Fibroblast of lung (primary cell): ENCODE measurements at regions not wholly inside any gene's neighbourhood (a gene's known extent, or its start where the extent isn't known, plus 50 kb on each side); places are given as distances from the start of the nearest gene placed in this dataset.

Source experiments
- DNase-seq, 2 donors: peaks; one replicate each; pipeline versions ENCODE4 v3.0.0 to v3.0.0-alpha.2; 2010; ENCODE audit warnings: low read depth in 2 of 2
- H2AFZ ChIP-seq: 2 replicates; pipeline ENCODE4 v1.5.1; 2012; ENCODE audit warnings: low read length, control low read depth, inconsistent platforms
- H3K27ac ChIP-seq: 2 replicates; pipeline ENCODE4 v1.5.1; 2011; ENCODE audit warnings: low read length, control low read depth; ENCODE audit not compliant: insufficient read depth
- H3K27me3 ChIP-seq: 2 replicates; pipeline ENCODE4 v1.5.1; 2011; ENCODE audit warnings: mild to moderate bottlenecking, low read length; ENCODE audit not compliant: control insufficient read depth, insufficient read depth
- H3K36me3 ChIP-seq: 2 replicates; pipeline ENCODE4 v1.5.1; 2011; ENCODE audit warnings: low read length; ENCODE audit not compliant: control insufficient read depth, insufficient read depth
- H3K4me1 ChIP-seq: 2 replicates; pipeline ENCODE4 v1.5.1; 2011; ENCODE audit warnings: low read length; ENCODE audit not compliant: control insufficient read depth, insufficient read depth; ENCODE audit errors: extremely low read depth
- H3K4me2 ChIP-seq: 2 replicates; pipeline ENCODE4 v1.5.1; 2011; ENCODE audit warnings: low read length, control low read depth; ENCODE audit not compliant: insufficient read depth; ENCODE audit errors: extremely low read depth
- H3K4me3 ChIP-seq, 4 experiments: fragments of 200-600 bp in 1 of 4; sonication (generic) in 1 of 4; replicated peaks in 1 of 4; 2 replicates each; pipeline ENCODE4 v1.5.1; 2011 to 2016; ENCODE audit warnings: low read length in 4 of 4, low read depth in 3 of 4, mild to moderate bottlenecking in 3 of 4, control low read depth in 2 of 4, inconsistent platforms in 1 of 4, mixed read lengths in 1 of 4; ENCODE audit not compliant: insufficient read depth in 1 of 4; ENCODE audit errors: control extremely low read depth in 1 of 4
- H3K79me2 ChIP-seq: 2 replicates; pipeline ENCODE4 v1.5.1; 2012; ENCODE audit warnings: mild to moderate bottlenecking, low read length, inconsistent platforms; ENCODE audit not compliant: control insufficient read depth, insufficient read depth
- H3K9ac ChIP-seq: 2 replicates; pipeline ENCODE4 v1.5.1; 2011; ENCODE audit warnings: mild to moderate bottlenecking, low read length, control low read depth; ENCODE audit not compliant: insufficient read depth
- H3K9me3 ChIP-seq: 2 replicates; pipeline ENCODE4 v1.5.1; 2012; ENCODE audit warnings: low read depth, low read length; ENCODE audit not compliant: control insufficient read depth, insufficient read depth
- H4K20me1 ChIP-seq: 2 replicates; pipeline ENCODE4 v1.5.1; 2011; ENCODE audit warnings: low read length; ENCODE audit not compliant: control insufficient read depth, insufficient read depth; ENCODE audit errors: extremely low read depth
- EZH2 ChIP-seq: IDR thresholded peaks from 2 replicates; pipeline ENCODE4 v1.5.1; 2012; ENCODE audit warnings: low read length, control low read depth, mild to moderate bottlenecking; ENCODE audit errors: missing control alignments
- TF ChIP-seq, protein P1 (sequence below), 2 donors: IDR thresholded peaks in 1 of 2; conservative IDR thresholded peaks in 1 of 2; 1 replicate in 1 of 2; 2 replicates in 1 of 2; pipeline ENCODE4 v1.5.1; 2011 to 2012; ENCODE audit warnings: low read length in 2 of 2, control low read depth in 1 of 2, inconsistent platforms in 1 of 2, low read depth in 1 of 2, mild to moderate bottlenecking in 1 of 2

DNA sequence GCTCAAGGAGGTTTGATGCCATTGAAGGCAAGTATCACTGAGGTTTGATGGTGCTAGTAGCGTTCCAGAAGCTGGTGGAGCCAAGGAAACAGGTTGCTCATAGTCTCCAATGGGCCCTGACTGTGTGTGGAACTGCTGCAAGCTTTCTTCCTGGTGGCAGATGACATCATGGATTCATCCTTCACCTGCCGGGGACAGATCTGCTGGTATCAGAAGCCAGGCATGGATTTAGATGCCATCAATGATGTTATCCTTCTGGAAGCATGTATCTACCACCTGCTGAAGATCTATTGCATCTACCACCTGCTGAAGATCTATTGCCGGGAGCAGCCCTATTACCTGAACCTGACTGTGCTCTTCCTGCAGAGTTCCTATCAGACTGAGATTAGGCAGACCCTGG lies 734.4 kb downstream of the PLA2G4A start:
- H4K20me1 ChIP-seq = no peaks in the 10 kb centered on the region
- H3K27ac ChIP-seq = no peak overlapping the region
- no peaks in the 10 kb centered on the region for H3K27me3 ChIP-seq
- TF ChIP-seq EZH2 = no peak
- TF ChIP-seq, protein P1, sequence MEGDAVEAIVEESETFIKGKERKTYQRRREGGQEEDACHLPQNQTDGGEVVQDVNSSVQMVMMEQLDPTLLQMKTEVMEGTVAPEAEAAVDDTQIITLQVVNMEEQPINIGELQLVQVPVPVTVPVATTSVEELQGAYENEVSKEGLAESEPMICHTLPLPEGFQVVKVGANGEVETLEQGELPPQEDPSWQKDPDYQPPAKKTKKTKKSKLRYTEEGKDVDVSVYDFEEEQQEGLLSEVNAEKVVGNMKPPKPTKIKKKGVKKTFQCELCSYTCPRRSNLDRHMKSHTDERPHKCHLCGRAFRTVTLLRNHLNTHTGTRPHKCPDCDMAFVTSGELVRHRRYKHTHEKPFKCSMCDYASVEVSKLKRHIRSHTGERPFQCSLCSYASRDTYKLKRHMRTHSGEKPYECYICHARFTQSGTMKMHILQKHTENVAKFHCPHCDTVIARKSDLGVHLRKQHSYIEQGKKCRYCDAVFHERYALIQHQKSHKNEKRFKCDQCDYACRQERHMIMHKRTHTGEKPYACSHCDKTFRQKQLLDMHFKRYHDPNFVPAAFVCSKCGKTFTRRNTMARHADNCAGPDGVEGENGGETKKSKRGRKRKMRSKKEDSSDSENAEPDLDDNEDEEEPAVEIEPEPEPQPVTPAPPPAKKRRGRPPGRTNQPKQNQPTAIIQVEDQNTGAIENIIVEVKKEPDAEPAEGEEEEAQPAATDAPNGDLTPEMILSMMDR (conservative IDR thresholded peaks at IDR 0.05 in 1 of 2, IDR thresholded peaks at IDR 0.05 in 1 of 2; ENCODE audit: low read depth in 1 of 2, low read length in 2 of 2) = no peak
- H3K4me2 ChIP-seq = no peak overlapping the region
- DNase-seq = no peak
- H2AFZ ChIP-seq = no peak overlapping the region
- no peak overlapping the region for H3K9ac ChIP-seq
- no peak overlapping the region for H3K4me3 ChIP-seq
- no peaks in the 10 kb centered on the region for H3K36me3 ChIP-seq
- H3K9me3 ChIP-seq = no peaks in the 10 kb centered on the region
- H3K4me1 ChIP-seq = no peaks in the 10 kb centered on the region
- H3K79me2 ChIP-seq = no peaks in the 10 kb centered on the region

DNA sequence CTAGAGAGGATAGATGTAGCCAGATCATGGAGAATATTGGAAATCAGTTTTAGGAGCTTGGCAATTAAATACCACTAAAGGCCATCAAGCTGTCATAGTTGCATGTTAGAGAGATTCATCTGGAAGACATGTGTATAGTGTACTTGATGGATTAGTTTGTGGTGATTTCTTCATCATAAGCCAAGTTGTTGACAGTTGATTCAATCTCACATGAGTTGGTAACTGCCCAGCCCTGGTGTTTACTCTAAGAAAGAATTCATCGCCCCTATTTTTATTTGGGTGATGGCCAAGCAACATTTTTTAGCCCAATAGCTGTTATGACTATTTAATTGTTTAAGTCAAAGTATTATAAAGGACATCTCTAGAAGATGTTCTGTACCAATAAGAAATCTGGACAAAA lies 737.6 kb downstream of the PLA2G4A start:
- no peaks in the 10 kb centered on the region for H3K27me3 ChIP-seq
- no peaks in the 10 kb centered on the region for H4K20me1 ChIP-seq
- no peak for TF ChIP-seq EZH2
- TF ChIP-seq, protein P1 (conservative IDR thresholded peaks at IDR 0.05 in 1 of 2, IDR thresholded peaks at IDR 0.05 in 1 of 2; ENCODE audit: low read depth in 1 of 2, low read length in 2 of 2) = no peak
- no peak overlapping the region for H3K9ac ChIP-seq
- no peaks in the 10 kb centered on the region for H3K9me3 ChIP-seq
- peak in 1 of 2 donors; percentile 12 for DNase-seq
- H3K36me3 ChIP-seq = no peaks in the 10 kb centered on the region
- no peak overlapping the region for H3K4me2 ChIP-seq
- no peaks in the 10 kb centered on the region for H3K79me2 ChIP-seq
- no peak overlapping the region for H2AFZ ChIP-seq
- no peak overlapping the region for H3K27ac ChIP-seq
- H3K4me3 ChIP-seq = no peak overlapping the region
- H3K4me1 ChIP-seq = no peaks in the 10 kb centered on the region

DNA sequence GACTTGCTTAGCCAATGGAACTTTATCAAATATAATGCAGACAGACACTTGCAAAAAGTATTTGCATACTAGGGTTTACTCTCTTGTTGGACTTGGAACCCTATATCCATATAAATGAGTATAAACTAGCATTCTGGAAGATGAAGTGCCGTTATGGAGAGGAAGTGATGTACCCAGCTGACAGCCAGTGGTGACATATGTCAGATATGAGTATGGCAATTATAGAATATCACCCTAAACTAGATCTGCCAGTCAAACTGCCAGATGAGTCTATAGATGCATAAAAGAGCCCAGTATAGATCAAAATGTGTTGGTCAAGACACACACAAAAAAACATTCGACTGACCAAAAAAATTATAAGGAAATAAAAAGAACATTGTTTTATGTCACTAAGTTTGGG lies 739.3 kb downstream of the PLA2G4A start:
- no peak overlapping the region for H3K9ac ChIP-seq
- H3K9me3 ChIP-seq = no peaks in the 10 kb centered on the region
- H3K4me1 ChIP-seq = no peaks in the 10 kb centered on the region
- no peaks in the 10 kb centered on the region for H3K36me3 ChIP-seq
- no peak overlapping the region for H3K27ac ChIP-seq
- H3K27me3 ChIP-seq = no peaks in the 10 kb centered on the region
- H3K4me2 ChIP-seq = no peak overlapping the region
- no peak overlapping the region for H2AFZ ChIP-seq
- no peaks in the 10 kb centered on the region for H3K79me2 ChIP-seq
- no peak for DNase-seq
- H3K4me3 ChIP-seq = no peak overlapping the region
- TF ChIP-seq, protein P1 (conservative IDR thresholded peaks at IDR 0.05 in 1 of 2, IDR thresholded peaks at IDR 0.05 in 1 of 2; ENCODE audit: low read depth in 1 of 2, low read length in 2 of 2) = no peak
- no peak for TF ChIP-seq EZH2
- no peaks in the 10 kb centered on the region for H4K20me1 ChIP-seq
